ENCODE measurements at regions not wholly inside any gene's neighbourhood (a gene's known extent, or its start where the extent isn't known, plus 50 kb on each side); places are given as distances from the start of the nearest gene placed in this dataset.

DNA sequence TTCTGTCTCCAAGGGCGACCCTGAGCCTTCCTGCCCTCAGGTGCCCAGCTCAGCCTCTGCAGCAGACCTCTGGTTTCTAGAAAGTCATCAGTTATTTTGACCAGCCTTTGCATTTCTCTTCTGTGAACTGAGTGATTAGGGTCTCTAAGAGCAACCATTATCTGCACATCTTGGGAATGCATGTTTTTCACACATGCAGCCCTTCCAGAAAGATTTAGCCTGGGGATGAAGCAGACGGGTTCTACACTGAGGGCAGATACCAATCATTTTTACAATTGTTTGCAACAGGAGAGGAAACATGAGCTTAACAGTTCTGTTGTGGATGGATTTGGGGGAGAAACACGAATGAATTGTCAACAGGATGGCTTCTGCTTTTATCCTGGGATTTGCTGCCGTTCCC lies 90.1 kb upstream of the PITX1 start:
- Histone ChIP-seq H3K27ac (ENCODE audit: low read depth, low read length) (no peak overlapping the region), H3K4me1 (ENCODE audit: insufficient read depth, low read length) (peaks cover 14% of the 10 kb centered on the region), H3K4me3 (ENCODE audit: insufficient read depth, low read length) (no peak overlapping the region), H3K79me2 (ENCODE audit: insufficient read depth, low read length) (no peaks in the 10 kb centered on the region), H3K9me3 (ENCODE audit: low read depth, low read length) (no peaks in the 10 kb centered on the region), H3K27me3 (ENCODE audit: insufficient read depth, low read length) (peaks cover 4% of the 10 kb centered on the region), H2AFZ (ENCODE audit: low read length) (no peak overlapping the region), H3K4me2 (ENCODE audit: insufficient read depth, low read length) (no peak overlapping the region), H3K36me3 (ENCODE audit: insufficient read depth, low read length) (no peaks in the 10 kb centered on the region), H4K20me1 (ENCODE audit: insufficient read depth, low read length) (no peaks in the 10 kb centered on the region)
- no peak for DNase-seq (ENCODE audit: insufficient read length, low spot score, missing footprints)
- TF ChIP-seq, protein P1, sequence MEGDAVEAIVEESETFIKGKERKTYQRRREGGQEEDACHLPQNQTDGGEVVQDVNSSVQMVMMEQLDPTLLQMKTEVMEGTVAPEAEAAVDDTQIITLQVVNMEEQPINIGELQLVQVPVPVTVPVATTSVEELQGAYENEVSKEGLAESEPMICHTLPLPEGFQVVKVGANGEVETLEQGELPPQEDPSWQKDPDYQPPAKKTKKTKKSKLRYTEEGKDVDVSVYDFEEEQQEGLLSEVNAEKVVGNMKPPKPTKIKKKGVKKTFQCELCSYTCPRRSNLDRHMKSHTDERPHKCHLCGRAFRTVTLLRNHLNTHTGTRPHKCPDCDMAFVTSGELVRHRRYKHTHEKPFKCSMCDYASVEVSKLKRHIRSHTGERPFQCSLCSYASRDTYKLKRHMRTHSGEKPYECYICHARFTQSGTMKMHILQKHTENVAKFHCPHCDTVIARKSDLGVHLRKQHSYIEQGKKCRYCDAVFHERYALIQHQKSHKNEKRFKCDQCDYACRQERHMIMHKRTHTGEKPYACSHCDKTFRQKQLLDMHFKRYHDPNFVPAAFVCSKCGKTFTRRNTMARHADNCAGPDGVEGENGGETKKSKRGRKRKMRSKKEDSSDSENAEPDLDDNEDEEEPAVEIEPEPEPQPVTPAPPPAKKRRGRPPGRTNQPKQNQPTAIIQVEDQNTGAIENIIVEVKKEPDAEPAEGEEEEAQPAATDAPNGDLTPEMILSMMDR (IDR thresholded peaks at IDR 0.05; ENCODE audit: extremely low read depth, low read depth, low read length): no peak

DNA sequence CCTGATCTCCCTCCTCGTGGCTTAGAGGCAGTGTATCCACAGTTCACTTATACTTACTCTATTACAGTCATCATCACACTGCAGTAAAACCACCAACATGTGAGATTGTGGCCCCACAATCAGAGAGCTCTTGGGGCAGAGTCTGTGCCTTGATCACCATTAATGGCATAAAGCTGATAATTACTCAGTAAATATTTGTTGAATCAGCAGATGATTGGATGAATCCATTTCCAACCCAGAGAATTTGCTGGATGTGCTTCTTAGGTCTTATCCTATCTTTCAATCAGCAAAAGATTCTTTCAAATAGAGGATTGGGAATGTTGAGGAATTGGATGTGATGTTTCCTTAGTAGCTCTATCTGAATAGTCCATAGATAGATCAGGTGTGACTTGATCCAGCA lies 88.8 kb upstream of the PITX1 start:
- Histone ChIP-seq H3K4me2 (ENCODE audit: insufficient read depth, low read length) (no peak overlapping the region), H3K9me3 (ENCODE audit: low read depth, low read length) (no peaks in the 10 kb centered on the region), H3K4me1 (ENCODE audit: insufficient read depth, low read length) (peaks cover 9% of the 10 kb centered on the region), H2AFZ (ENCODE audit: low read length) (no peak overlapping the region), H3K36me3 (ENCODE audit: insufficient read depth, low read length) (no peaks in the 10 kb centered on the region), H4K20me1 (ENCODE audit: insufficient read depth, low read length) (no peaks in the 10 kb centered on the region), H3K4me3 (ENCODE audit: insufficient read depth, low read length) (no peak overlapping the region), H3K27ac (ENCODE audit: low read depth, low read length) (no peak overlapping the region), H3K79me2 (ENCODE audit: insufficient read depth, low read length) (no peaks in the 10 kb centered on the region), H3K27me3 (ENCODE audit: insufficient read depth, low read length) (peaks cover 4% of the 10 kb centered on the region)
- TF ChIP-seq, protein P1 (IDR thresholded peaks at IDR 0.05; ENCODE audit: extremely low read depth, low read depth, low read length): no peak
- no peak for DNase-seq (ENCODE audit: insufficient read length, low spot score, missing footprints)

DNA sequence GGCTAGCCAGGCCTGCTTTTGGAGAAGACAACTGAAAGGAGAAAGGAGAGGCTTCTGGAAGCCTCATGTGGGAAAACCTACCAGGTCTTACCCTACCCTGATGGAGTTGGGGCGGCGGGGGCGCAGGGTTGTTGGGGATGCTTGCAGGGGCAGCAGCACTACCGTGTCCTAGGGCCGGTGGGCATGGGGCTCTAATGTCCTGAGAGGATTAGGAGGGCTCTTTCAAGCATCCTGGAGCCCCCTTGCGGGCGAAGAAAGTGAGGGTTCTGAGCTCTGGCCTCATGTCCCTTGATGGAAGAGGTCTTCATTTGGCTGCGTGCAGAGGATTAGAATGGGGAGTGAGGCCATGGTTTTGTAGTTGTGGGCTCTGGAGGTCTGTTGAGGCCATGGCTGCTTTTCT lies 86.9 kb upstream of the PITX1 start:
- Histone ChIP-seq H3K36me3 (ENCODE audit: insufficient read depth, low read length) (no peaks in the 10 kb centered on the region), H3K4me2 (ENCODE audit: insufficient read depth, low read length) (no peak overlapping the region), H2AFZ (ENCODE audit: low read length) (no peak overlapping the region), H3K4me1 (ENCODE audit: insufficient read depth, low read length) (no peaks in the 10 kb centered on the region), H3K27ac (ENCODE audit: low read depth, low read length) (no peak overlapping the region), H3K9me3 (ENCODE audit: low read depth, low read length) (no peaks in the 10 kb centered on the region), H3K79me2 (ENCODE audit: insufficient read depth, low read length) (no peaks in the 10 kb centered on the region), H3K27me3 (ENCODE audit: insufficient read depth, low read length) (peaks cover 4% of the 10 kb centered on the region), H3K4me3 (ENCODE audit: insufficient read depth, low read length) (no peak overlapping the region), H4K20me1 (ENCODE audit: insufficient read depth, low read length) (no peaks in the 10 kb centered on the region)
- TF ChIP-seq, protein P1 (IDR thresholded peaks at IDR 0.05; ENCODE audit: extremely low read depth, low read depth, low read length): no peak
- no peak for DNase-seq (ENCODE audit: insufficient read length, low spot score, missing footprints)

DNA sequence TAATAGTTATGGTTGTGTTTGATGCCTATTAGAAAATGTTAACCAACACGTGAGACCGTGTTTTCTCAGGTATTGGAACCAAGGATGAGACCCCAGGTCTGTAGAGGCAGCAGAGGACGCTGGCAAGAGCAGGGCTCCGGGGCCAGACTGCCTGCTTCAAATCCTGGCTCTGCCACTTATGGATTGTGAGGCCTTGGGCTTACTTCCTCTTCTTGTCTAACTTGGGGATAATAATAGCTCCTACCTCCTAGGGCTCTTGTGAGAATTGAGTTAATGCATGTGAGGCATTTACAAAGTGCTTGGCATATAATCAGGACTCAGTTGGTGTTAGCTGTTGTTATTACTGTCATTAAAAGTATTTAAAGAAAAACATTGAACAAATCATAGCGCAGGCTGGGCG lies 85.5 kb upstream of the PITX1 start:
- Histone ChIP-seq H3K27me3 (ENCODE audit: insufficient read depth, low read length) (peaks cover 4% of the 10 kb centered on the region), H3K4me2 (ENCODE audit: insufficient read depth, low read length) (no peak overlapping the region), H2AFZ (ENCODE audit: low read length) (no peak overlapping the region), H3K4me1 (ENCODE audit: insufficient read depth, low read length) (no peaks in the 10 kb centered on the region), H3K4me3 (ENCODE audit: insufficient read depth, low read length) (no peak overlapping the region), H3K9me3 (ENCODE audit: low read depth, low read length) (no peaks in the 10 kb centered on the region), H3K36me3 (ENCODE audit: insufficient read depth, low read length) (no peaks in the 10 kb centered on the region), H4K20me1 (ENCODE audit: insufficient read depth, low read length) (no peaks in the 10 kb centered on the region), H3K27ac (ENCODE audit: low read depth, low read length) (no peak overlapping the region), H3K79me2 (ENCODE audit: insufficient read depth, low read length) (no peaks in the 10 kb centered on the region)
- DNase-seq (ENCODE audit: insufficient read length, low spot score, missing footprints): no peak
- TF ChIP-seq, protein P1 (IDR thresholded peaks at IDR 0.05; ENCODE audit: extremely low read depth, low read depth, low read length): no peak
